PC-3 (cell line): ENCODE measurements at regions not wholly inside any gene's neighbourhood (a gene's known extent, or its start where the extent isn't known, plus 50 kb on each side); places are given as distances from the start of the nearest gene placed in this dataset.

Experiments used
- CTCF ChIP-seq: fragments of 300-600 bp; sonication (generic); conservative IDR thresholded peaks from 2 replicates; pipeline ENCODE4 v1.5.1; 2017; ENCODE audit warnings: antibody characterized with exemption, low read depth, mild to moderate bottlenecking, low read length
- EZH2 ChIP-seq: fragments of 300-600 bp; sonication (generic); IDR thresholded peaks from one replicate; pipeline ENCODE4 v1.6.1; 2017; ENCODE audit warnings: antibody characterized with exemption, mild to moderate bottlenecking, low read length; ENCODE audit not compliant: unreplicated experiment

- TF ChIP-seq EZH2 (no peak), CTCF (no peak)
These were observed 889.6 kb downstream of the DTWD2 start for GRCh38 chr5:118098716-118099115.
